Endometrial microvascular endothelial cells (primary cell): ENCODE measurements at regions not wholly inside any gene's neighbourhood (a gene's known extent, or its start where the extent isn't known, plus 50 kb on each side); places are given as distances from the start of the nearest gene placed in this dataset.

Experiments used
- in situ Hi-C: cut with HindIII; loops from 2 replicates; pipeline ENCODE4 v1.10.0; 2017; ENCODE audit warnings: low sequenced_read_pairs, low pct_unique_long_range_greater_than_20kb; ENCODE audit errors: inconsistent ontology term

DNA sequence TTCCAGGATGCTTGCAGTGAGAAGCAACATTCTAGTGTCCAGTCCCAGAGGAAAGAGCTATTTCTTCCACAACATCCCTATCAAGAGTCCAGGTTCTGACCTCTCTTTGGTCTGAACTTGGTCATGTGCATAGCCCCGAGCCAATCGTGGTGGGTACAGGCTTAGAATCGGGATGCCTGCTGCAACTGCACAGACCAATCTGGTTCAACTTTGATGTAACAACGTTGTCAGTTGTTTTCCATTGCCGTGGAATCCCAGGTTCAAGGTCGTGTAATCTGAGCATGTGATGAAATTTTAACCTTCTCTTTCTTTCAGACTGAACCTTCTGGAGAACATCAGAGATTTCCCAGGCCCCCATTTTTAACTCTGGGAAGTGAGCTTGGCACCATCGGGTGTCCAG is 130.5 kb downstream of the ANKRD60 start:
- in situ Hi-C loops = loop anchor here (25.0 kb wide), 1 partner anchor 89 kb away; no protein-coding TSS in a partner anchor

DNA sequence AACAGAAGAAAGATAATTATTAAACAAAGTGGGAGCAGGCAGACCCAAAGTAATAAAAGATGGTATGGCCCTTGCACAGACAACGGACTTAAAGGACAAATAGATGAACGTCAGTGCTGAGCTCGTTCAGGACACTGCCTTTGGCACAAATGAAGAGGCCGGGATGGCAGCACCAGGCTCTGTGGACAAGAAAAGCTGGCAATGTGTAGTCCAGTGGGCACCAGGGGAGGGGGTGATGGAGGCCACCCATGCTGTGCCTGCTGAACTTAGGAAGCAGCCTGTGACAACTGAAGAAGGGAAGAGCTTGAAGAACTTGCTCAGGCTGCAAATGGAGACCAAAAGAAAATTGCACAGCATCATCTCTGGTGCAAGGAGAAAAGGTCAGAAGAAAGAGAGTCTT is 131.0 kb downstream of the ANKRD60 start:
- in situ Hi-C loops = loop anchor here (25.0 kb wide), 1 partner anchor 90 kb away; no protein-coding TSS in a partner anchor

DNA sequence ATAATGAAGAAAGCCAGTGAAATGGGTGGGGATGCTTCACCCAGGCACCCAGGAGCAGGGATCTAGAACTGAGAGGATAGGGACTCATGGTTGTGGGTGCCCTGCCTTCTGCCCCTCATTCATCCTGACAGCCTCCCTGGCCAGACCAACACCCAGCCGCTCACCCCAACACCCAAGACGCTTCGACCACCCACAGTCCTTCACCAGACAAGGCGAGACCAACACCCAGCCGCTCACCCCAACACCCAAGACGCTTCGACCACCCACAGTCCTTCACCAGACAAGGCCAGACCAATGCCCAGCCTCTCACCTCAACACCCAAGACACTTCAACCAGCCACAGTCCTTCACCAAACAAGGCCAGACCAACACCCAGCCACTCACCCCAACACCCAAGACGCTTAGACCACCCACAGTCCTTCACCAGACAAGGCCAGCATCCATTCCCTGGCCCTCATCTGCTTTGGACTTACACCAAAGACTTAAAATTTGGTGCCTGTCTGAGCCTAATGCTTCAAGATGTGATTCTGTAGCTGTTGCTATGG is 131.5 kb downstream of the ANKRD60 start:
- in situ Hi-C loops = loop anchor here (25.0 kb wide), 1 partner anchor 90 kb away; no protein-coding TSS in a partner anchor

DNA sequence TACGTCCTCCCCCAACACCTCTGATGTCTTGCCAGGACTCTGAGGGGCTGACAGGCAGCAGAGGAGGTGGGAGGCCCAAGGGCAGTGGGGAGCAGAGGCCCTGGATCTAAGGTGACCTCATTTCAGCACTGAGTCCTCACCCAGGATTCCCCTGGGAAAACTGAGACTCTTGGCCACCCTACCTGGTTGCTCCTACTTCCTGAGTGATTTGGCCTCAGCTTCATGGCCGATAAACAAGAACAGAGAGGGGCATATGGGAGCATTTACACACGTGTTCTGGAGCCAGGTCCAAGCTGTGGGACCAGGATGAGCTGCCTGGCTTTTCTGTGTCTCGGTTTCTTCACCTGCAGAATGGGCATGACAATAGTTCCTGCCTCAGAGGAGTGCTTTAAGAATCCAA is 133.8 kb downstream of the ANKRD60 start:
- in situ Hi-C loops = loop anchor here (25.0 kb wide), 1 partner anchor 93 kb away; no protein-coding TSS in a partner anchor

DNA sequence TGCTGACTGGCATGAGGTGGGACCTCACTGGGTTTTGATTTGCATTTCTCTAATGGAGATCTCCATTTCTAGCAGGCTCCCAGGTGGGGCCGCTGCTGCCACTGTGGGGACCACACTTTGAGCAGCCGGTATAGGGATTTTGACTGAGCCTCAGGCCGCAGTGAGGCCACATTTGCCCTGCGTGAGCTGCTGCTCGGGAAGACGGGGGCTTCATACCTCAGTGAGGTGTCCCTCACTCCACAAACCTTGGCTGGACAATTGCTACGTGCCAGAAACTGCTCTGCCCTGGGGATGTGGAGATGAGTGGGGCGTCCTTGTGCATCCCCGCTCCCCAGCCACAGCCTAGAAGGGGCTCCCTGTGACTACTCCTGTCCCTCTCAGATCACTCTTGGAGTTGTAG is 134.3 kb downstream of the ANKRD60 start:
- in situ Hi-C loops = loop anchor here (25.0 kb wide), 1 partner anchor 93 kb away; no protein-coding TSS in a partner anchor

DNA sequence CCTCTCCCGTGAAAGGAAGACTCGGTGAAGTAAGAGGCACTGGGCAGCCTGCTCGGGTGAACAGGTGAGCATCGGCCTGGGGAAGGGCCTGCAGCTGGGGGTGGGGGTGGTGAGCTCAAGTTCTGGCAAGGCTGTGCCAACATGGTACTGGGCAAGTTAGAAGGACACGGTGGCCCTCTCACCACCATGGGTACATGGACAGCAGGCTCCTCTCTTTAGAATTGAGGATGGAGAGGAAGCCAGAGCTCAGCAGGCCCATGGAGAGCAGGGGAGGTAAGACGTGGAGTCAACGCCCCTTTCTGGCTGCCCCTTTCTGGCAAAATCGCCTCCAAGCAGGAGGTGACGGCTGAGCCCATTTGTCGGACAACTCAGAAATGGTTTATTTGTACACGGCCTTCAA is 135.6 kb downstream of the ANKRD60 start:
- in situ Hi-C loops = loop anchor here (25.0 kb wide), 1 partner anchor 94 kb away; no protein-coding TSS in a partner anchor

DNA sequence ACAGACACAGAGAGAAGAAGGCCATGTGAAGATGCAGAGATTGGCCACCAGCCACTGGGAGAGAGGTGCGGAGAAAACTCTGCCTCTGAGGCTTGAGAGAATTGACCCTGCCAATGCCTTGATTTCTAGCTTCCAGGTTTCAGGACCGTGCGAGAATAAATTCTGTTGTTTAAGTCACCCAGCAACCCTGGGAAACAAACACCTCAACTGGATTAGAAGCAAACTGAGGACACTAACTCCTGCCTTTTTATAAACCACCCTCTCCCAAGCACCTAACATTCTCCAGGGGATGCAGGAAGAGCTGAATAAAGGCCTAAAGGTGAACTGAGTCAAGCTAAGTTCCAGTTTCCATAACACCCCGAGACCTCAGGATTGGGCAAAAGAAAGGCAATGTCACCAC is 136.1 kb downstream of the ANKRD60 start:
- in situ Hi-C loops = loop anchor here (25.0 kb wide), 1 partner anchor 95 kb away; no protein-coding TSS in a partner anchor

DNA sequence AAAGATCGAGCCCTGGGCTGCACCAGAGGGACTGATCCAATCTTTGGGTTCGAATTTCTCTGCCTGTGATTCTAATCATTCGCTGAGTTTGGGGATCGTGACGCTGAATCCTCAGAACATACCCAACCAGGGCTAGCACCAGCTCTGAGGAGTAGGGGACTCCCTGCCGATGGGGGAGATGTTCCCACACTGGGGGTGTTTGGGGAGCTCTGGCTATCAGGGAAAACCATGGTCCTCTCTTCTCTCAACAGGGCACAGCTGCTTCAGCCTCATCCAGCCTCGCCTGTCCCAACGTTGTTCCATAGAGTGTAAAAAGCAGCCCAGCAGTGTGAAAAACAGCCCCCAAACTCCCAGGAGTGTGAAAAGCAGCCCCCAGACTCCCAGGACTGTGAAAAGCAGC is 136.6 kb downstream of the ANKRD60 start:
- in situ Hi-C loops = loop anchor here (25.0 kb wide), 1 partner anchor 95 kb away; no protein-coding TSS in a partner anchor

DNA sequence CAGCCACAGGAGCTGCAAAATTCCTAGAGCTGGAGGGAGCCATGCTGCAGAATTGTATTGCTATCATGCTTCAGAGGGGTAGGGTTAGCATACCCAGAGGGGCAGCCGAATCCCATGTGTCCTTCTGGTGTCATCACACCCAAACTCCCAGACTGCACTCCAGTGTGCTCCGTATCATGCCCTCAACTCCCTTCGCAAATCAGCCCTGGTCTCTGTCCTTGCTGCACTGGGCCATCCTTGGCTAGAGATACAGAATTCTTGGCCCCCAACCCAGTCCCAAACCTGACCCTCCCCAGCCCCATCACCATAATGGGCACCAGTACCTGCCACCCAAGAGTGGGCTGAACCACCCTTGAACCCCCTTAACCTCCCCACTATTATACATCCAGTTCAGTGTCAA is 138.3 kb downstream of the ANKRD60 start:
- in situ Hi-C loops = loop anchor here (25.0 kb wide), 1 partner anchor 97 kb away; no protein-coding TSS in a partner anchor

DNA sequence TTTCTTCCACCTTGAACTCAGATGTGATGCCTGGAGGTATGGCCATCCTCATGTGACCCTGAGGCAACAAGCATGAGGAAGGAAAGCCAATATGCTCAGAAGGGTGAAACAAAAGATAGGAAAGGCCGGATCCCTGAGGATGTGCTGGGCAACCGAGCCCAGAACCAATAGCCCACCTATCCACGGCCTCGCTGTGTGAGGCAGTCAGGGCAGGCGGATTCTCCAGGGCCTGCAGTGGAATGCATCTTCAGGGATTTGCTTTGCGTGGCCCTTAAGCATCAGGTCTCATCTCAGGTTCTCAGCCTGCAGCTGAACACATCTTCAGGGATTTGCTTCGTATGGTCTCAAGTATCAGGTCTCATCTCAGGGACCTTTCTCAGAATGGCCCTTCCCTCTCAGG is 139.8 kb downstream of the ANKRD60 start:
- in situ Hi-C loops = loop anchor here (25.0 kb wide), 1 partner anchor 99 kb away; no protein-coding TSS in a partner anchor

DNA sequence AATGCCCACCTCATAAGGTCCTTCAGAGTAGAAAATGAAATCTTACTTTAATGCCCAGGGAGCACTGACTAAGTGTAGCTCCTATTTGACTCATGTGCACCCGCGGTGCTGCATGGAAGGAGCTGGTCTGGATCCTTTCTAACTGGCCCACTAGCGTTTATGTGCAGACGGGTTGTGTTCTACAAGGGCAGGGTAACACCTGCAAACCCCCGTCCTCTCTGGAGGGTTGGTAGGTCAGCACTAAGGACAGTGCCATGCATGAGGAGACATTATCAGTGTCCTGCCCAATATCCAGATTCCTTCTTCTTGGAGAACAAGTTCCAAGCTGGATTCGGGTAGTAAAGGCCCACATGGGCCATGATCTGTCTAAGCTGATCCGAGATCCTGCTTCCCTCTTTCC is 140.3 kb downstream of the ANKRD60 start:
- in situ Hi-C loops = loop anchor here (25.0 kb wide), 1 partner anchor 99 kb away; no protein-coding TSS in a partner anchor

DNA sequence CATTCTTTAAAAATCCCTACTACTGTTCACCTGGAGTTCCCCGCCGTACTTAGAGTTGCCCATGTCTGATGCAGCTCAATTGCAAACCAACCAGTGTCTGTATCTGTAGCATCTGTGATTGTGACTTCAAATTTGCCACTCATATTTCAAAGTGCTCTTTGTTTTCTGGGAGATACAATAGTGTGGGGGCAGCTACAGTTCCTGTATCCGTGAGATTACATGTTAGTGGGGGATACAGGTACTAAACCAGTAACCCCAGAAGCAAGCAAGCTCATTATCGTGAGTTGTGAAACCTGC is 140.9 kb downstream of the ANKRD60 start:
- in situ Hi-C loops = loop anchor here (25.0 kb wide), 1 partner anchor 100 kb away; no protein-coding TSS in a partner anchor

DNA sequence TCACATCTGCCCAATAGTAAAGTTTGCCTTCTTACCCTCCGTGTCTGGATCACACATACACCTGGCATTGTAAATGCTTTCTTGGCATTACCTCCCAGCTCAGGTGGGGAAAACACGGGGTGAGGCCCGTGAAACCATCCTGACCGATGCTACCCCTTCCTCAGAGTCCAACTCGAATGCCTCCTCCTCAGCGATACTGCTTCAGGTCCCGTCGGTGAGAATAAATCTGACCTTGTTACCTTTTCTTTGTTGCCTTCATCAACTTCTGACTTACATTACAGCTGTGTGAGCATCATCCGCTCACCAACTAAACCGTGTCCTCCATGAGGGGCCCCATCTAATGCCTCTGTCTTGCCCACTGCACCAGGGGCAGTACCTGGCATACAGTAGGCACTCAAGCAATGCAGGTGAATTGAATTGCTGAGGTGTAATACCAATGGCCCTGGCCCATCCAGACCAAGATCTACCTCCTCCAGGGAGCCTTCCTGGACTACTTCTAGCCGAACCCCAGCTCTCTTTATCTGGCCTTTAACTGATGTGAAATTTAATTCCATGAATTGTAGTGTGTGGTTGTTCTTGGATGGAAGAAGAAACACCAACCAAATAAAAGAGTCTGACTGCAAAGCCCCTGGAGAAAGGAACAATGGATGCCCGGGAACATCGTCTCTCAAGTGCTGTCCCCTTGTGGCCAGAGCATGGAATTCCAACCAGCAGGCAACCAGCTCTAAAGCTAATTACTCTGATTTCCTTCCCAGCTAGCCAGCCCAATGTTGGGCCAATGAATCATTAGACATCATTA is 141.5 kb downstream of the ANKRD60 start:
- in situ Hi-C loops = loop anchor here (25.0 kb wide), 1 partner anchor 100 kb away; no protein-coding TSS in a partner anchor

DNA sequence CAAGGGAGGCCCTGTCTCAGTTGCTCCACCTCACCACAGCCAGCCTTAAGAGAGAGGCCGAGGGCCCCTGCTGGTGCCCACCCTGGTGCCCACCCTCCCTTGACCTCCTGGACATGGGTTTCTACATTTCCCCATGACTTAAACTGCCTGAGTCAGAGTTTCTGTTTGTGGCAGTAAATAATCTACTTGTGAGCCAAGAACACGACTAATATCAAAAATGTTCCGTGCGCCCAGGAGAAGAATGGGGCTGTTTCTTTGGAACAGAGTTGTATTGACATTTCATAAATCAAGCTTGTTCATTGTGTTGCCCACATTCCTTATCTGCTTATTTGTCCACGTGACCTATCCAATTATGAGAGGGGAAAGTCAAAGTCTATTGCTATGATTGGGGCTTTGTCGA is 143.5 kb downstream of the ANKRD60 start:
- in situ Hi-C loops = loop anchor here (25.0 kb wide), 1 partner anchor 102 kb away; no protein-coding TSS in a partner anchor

DNA sequence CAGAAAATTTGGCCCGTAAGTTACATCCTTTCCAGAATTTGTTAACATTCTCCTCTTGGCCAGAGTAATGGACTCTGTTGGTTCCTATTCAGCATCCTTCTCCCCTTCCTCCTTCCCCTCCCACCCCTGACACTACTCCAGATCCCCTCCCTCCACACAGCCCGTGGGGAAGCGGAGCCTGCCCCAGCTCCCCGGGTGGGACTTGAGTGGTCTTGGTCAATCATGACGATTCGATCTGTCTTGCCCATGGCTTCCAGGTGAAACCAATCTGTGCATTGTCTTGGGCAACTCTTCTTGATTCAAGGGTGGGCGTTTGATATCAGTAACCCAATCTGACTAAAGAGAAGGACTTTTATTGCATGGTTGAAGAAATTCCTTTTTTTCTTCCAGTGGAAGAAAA is 143.9 kb downstream of the ANKRD60 start:
- in situ Hi-C loops = loop anchor here (25.0 kb wide), 1 partner anchor 103 kb away; no protein-coding TSS in a partner anchor

DNA sequence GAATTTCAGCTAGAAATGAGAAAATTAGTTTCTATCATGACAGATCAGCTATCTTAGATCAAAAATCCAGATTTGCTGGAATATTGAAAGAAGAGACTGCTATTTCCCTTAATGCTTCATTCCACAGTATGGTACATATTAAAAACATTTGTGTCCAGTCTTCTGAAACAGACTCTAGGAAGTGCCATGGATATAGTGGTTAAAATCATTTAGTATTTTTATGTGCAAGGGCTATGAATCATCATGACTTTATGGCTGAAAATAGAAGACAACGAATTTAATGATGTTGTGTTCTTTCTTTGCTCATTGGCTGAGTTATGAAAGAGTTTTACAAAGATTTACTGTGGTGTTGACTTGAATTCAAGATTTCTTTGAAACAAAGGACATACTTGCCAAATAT is 146.6 kb downstream of the ANKRD60 start:
- in situ Hi-C loops = loop anchor here (25.0 kb wide), 1 partner anchor 105 kb away; no protein-coding TSS in a partner anchor

DNA sequence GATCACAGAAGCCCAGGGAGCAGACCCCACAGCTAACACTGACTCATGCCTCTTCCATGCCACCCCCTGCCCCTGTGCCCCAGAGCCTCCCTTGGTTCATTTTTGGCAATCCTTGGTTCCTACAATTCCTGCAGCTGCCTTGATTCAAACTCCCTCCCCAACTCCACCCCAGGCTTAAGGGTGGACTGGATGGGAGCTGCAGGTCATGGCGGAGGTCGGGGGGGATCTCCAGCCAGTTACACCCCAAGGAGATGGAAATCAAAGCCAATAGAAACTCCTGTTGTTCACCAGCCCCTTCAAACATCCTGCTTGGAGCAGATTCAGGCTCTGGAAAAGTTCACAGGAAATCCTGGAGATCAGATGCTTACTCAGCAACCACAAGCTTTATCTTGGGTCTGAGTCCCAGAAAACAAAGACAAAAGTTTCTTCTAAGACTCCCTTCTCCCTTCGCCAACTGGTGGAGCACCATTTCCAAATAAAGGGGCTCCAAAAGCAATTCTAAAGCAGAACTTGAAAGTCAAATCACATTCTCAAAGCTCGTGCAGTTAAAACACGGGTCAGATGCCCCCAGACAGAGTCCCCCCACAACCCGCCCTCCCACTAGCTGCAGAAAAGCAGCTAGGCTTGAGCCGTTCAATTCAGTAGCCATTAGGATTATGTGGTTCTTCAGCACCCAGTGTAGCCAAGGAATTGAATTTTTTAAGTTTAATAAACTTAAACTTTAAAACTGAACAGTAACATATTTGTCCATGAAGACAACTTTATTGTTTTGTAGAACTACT is 149.5 kb downstream of the ANKRD60 start:
- in situ Hi-C loops = loop anchor here (25.0 kb wide), 1 partner anchor 108 kb away; no protein-coding TSS in a partner anchor

DNA sequence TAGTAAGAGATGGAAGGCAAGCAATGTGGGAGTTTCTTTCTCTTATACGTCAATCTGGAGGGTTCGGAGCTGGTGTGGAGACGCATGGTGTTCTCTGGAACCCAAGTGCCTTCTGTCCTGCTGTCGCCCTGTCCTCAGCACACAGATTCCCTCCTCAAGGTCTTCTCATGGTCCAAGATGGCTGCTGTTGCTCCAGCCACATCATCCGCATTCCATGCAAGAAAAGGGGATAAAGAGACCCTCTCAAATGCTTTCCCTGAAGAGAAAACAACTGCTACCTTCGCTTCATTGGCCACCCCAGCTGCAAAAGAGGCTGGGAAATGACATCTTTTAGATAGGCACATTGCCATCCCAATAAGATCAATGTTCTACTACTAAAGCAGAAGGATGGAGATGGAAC is 151.2 kb downstream of the ANKRD60 start:
- in situ Hi-C loops = loop anchor here (25.0 kb wide), 1 partner anchor 110 kb away; no protein-coding TSS in a partner anchor

DNA sequence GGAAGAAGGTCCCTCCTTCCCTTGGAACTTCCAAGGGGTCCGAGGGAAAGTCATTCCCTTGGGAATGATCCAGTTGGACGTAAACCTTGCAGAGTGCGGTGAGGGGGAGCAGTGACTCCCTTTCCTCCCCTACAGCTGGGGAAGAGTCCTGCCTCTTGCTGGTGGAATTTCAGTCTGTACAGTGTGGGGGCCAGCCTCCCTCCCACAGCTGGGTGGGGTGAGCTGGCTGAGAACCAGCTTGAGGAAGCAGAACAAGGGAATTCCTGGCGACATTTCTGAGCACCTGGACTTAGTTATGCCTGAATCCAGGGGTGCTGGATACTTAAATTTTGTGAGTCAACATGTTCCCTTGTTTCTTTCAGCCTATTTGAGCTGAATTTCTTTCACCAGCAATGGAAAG is 152.0 kb downstream of the ANKRD60 start:
- in situ Hi-C loops = loop anchor here (25.0 kb wide), 1 partner anchor 111 kb away; no protein-coding TSS in a partner anchor
